ENCODE measurements at regions not wholly inside any gene's neighbourhood (a gene's known extent, or its start where the extent isn't known, plus 50 kb on each side); places are given as distances from the start of the nearest gene placed in this dataset.

DNA sequence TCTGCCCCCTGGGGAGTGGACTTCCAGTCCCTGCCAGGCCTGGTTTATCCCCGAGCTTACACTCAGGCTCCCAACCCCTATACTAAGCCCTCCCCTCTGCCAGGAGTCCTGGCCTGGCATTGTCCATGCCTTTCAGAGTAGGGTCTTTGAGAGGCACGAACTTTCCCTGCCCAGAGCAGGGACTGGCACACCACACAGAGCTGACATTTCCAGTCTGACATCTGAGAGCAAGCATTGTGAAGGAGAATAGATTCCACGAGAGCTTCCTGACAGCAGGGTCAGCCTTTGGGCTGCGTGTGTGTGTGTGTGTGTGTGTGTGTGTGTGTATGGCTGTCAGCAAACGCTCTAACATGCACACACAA, 59.5 kb upstream of the LAPTM5 start:
- TF ChIP-seq, protein P1, sequence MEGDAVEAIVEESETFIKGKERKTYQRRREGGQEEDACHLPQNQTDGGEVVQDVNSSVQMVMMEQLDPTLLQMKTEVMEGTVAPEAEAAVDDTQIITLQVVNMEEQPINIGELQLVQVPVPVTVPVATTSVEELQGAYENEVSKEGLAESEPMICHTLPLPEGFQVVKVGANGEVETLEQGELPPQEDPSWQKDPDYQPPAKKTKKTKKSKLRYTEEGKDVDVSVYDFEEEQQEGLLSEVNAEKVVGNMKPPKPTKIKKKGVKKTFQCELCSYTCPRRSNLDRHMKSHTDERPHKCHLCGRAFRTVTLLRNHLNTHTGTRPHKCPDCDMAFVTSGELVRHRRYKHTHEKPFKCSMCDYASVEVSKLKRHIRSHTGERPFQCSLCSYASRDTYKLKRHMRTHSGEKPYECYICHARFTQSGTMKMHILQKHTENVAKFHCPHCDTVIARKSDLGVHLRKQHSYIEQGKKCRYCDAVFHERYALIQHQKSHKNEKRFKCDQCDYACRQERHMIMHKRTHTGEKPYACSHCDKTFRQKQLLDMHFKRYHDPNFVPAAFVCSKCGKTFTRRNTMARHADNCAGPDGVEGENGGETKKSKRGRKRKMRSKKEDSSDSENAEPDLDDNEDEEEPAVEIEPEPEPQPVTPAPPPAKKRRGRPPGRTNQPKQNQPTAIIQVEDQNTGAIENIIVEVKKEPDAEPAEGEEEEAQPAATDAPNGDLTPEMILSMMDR (IDR thresholded peaks at IDR 0.05; ENCODE audit: borderline replicate concordance, extremely low read depth, low read length, poor library complexity, severe bottlenecking) = no peak
- no peak for TF ChIP-seq EZH2 (IDR thresholded peaks at IDR 0.05; ENCODE audit: borderline replicate concordance, low read depth, low read length, severe bottlenecking)

Data from DND-41 (cell line).